ENCODE measurements at regions not wholly inside any gene's neighbourhood (a gene's known extent, or its start where the extent isn't known, plus 50 kb on each side); places are given as distances from the start of the nearest gene placed in this dataset.

GRCh38 chrX:155744534-155744933 lies 131.8 kb upstream of the TMLHE start:
- no peak for TF ChIP-seq REST (IDR thresholded peaks at IDR 0.05; ENCODE audit: borderline replicate concordance)
- TF ChIP-seq CTCF (IDR thresholded peaks at IDR 0.05; ENCODE audit: poor library complexity, severe bottlenecking), result no peak
- TF ChIP-seq TAF1 (IDR thresholded peaks at IDR 0.05; ENCODE audit: low read depth), result no peak
- TF ChIP-seq SMC3 (conservative IDR thresholded peaks at IDR 0.05; ENCODE audit: poor library complexity), result no peak
